ENCODE measurements at regions not wholly inside any gene's neighbourhood (a gene's known extent, or its start where the extent isn't known, plus 50 kb on each side); places are given as distances from the start of the nearest gene placed in this dataset.

DNA sequence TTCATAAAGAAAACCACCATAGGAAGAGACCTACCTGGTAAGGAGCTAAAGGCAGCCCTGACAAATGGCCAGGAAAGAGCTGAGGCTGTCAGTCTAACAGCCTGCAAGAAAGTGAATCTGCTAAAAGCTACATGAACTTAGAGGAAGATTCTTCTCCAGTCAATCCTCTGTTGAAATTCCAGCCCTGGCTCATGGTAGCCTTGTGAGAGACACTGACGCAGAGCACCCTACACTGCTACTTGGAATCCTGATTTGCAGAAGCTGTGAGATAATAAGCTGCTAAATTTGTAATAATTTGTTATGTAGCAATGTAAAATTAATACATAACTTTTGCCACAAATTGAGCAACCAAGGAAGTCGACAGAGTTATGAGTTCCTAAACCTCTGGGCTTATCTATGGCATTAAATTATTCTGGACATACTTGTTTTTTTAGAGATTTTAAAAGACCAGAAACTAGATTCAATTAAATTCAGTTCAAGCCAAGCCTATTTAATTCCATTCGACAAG is 257.0 kb downstream of the ETNK1 start:
- TF ChIP-seq, protein P1, sequence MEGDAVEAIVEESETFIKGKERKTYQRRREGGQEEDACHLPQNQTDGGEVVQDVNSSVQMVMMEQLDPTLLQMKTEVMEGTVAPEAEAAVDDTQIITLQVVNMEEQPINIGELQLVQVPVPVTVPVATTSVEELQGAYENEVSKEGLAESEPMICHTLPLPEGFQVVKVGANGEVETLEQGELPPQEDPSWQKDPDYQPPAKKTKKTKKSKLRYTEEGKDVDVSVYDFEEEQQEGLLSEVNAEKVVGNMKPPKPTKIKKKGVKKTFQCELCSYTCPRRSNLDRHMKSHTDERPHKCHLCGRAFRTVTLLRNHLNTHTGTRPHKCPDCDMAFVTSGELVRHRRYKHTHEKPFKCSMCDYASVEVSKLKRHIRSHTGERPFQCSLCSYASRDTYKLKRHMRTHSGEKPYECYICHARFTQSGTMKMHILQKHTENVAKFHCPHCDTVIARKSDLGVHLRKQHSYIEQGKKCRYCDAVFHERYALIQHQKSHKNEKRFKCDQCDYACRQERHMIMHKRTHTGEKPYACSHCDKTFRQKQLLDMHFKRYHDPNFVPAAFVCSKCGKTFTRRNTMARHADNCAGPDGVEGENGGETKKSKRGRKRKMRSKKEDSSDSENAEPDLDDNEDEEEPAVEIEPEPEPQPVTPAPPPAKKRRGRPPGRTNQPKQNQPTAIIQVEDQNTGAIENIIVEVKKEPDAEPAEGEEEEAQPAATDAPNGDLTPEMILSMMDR (conservative IDR thresholded peaks at IDR 0.05; ENCODE audit: low read length), result no peak
- TF ChIP-seq EZH2phosphoT487 (IDR thresholded peaks at IDR 0.05; ENCODE audit: borderline replicate concordance, low read depth, low read length), result no peak
